ENCODE measurements at regions not wholly inside any gene's neighbourhood (a gene's known extent, or its start where the extent isn't known, plus 50 kb on each side); places are given as distances from the start of the nearest gene placed in this dataset.

GRCh38 chr21:18603261-18603660 lies 199.7 kb upstream of the TMPRSS15 start:
- Histone ChIP-seq H3K27me3 (no peaks in the 10 kb centered on the region), H3K9me3 (no peaks in the 10 kb centered on the region), H3K4me1 (no peaks in the 10 kb centered on the region), H3K4me3 (no peak overlapping the region), H3K27ac (no peak overlapping the region), H3K36me3 (no peaks in the 10 kb centered on the region)
- no peak for TF ChIP-seq POLR2A (IDR thresholded peaks at IDR 0.05)
- TF ChIP-seq, protein P1, sequence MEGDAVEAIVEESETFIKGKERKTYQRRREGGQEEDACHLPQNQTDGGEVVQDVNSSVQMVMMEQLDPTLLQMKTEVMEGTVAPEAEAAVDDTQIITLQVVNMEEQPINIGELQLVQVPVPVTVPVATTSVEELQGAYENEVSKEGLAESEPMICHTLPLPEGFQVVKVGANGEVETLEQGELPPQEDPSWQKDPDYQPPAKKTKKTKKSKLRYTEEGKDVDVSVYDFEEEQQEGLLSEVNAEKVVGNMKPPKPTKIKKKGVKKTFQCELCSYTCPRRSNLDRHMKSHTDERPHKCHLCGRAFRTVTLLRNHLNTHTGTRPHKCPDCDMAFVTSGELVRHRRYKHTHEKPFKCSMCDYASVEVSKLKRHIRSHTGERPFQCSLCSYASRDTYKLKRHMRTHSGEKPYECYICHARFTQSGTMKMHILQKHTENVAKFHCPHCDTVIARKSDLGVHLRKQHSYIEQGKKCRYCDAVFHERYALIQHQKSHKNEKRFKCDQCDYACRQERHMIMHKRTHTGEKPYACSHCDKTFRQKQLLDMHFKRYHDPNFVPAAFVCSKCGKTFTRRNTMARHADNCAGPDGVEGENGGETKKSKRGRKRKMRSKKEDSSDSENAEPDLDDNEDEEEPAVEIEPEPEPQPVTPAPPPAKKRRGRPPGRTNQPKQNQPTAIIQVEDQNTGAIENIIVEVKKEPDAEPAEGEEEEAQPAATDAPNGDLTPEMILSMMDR (IDR thresholded peaks at IDR 0.05 in 4 of 5, conservative IDR thresholded peaks at IDR 0.05 in 1 of 5): no peak
- ATAC-seq: no peak
- in situ Hi-C loops (cut with MboI; ENCODE audit: low sequenced_read_pairs in 4 of 4) (no loop called here), intact Hi-C loops (cut with DNase I; ENCODE audit: low total_unique reads) (no loop called here)
- no peak for DNase-seq

DNA sequence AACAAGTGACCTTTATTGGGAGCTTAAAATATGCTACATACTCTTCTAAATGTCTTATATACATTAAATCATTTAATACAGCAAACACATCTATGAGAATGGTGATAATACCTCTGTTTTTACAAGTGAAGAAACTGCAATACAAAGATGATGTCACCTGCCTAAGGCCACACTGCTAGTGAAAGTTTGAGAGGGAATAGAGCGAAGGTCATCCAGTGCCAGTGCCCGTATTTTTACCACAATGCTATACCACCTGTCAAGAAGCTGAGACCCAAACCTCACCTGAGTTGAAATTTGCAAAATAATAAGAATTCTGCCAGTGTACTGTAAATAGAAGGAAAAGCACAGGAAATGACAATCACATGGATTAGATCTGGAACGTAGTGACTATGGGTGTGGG lies 200.4 kb upstream of the TMPRSS15 start:
- intact Hi-C loops (cut with DNase I; ENCODE audit: low total_unique reads) (no loop called here), in situ Hi-C loops (cut with MboI; ENCODE audit: low sequenced_read_pairs in 4 of 4) (no loop called here)
- Histone ChIP-seq H3K27me3 (no peaks in the 10 kb centered on the region), H3K9me3 (no peaks in the 10 kb centered on the region), H3K36me3 (no peaks in the 10 kb centered on the region), H3K4me3 (no peak overlapping the region), H3K27ac (no peak overlapping the region), H3K4me1 (no peaks in the 10 kb centered on the region)
- ATAC-seq (no peak), DNase-seq (no peak)
- no peak for TF ChIP-seq POLR2A (IDR thresholded peaks at IDR 0.05)
- TF ChIP-seq, protein P1 (IDR thresholded peaks at IDR 0.05 in 4 of 5, conservative IDR thresholded peaks at IDR 0.05 in 1 of 5): no peak

GRCh38 chr21:18608226-18608625 lies 204.6 kb upstream of the TMPRSS15 start:
- TF ChIP-seq, protein P1 (IDR thresholded peaks at IDR 0.05 in 4 of 5, conservative IDR thresholded peaks at IDR 0.05 in 1 of 5): no peak
- no peak for TF ChIP-seq POLR2A (IDR thresholded peaks at IDR 0.05)
- no peak for DNase-seq
- Histone ChIP-seq H3K4me3 (no peak overlapping the region), H3K9me3 (no peaks in the 10 kb centered on the region), H3K4me1 (no peaks in the 10 kb centered on the region), H3K36me3 (no peaks in the 10 kb centered on the region), H3K27ac (no peak overlapping the region), H3K27me3 (no peaks in the 10 kb centered on the region)
- ATAC-seq: no peak
- in situ Hi-C loops (cut with MboI; ENCODE audit: low sequenced_read_pairs in 4 of 4): no loop called here
- intact Hi-C loops (cut with DNase I; ENCODE audit: low total_unique reads): no loop called here

- in situ Hi-C loops (cut with MboI; ENCODE audit: low sequenced_read_pairs in 4 of 4) (no loop called here), intact Hi-C loops (cut with DNase I; ENCODE audit: low total_unique reads) (no loop called here)
- H3K27ac ChIP-seq: no peak overlapping the region
- no peaks in the 10 kb centered on the region for H3K27me3 ChIP-seq
- H3K9me3 ChIP-seq: no peaks in the 10 kb centered on the region
- no peak overlapping the region for H3K4me3 ChIP-seq
- ATAC-seq: no peak
- DNase-seq: no peak
- no peaks in the 10 kb centered on the region for H3K4me1 ChIP-seq
- no peaks in the 10 kb centered on the region for H3K36me3 ChIP-seq
- TF ChIP-seq, protein P1 (IDR thresholded peaks at IDR 0.05 in 4 of 5, conservative IDR thresholded peaks at IDR 0.05 in 1 of 5): no peak
- no peak for TF ChIP-seq POLR2A (IDR thresholded peaks at IDR 0.05)
These were observed 210.7 kb upstream of the TMPRSS15 start for GRCh38 chr21:18614303-18614702.

DNA sequence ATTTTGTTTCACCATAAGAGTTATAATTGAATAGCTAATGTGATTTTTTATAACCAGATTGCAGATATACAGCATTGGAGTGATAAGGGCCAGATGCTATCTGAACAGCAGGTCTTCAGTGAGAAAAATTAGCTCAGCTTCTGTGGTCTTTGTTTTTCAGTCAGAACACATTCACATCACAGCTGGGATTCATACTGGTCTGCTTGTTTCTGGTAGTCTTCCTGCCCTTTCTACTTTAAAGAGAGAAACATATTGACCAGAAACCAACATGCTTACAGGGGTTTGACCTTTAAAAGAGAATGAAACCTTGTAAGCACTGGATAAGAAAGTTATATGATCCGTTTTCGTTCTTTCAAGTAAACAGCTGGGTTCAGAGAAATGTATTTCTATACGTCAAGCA lies 213.7 kb upstream of the TMPRSS15 start:
- TF ChIP-seq, protein P1 (IDR thresholded peaks at IDR 0.05 in 4 of 5, conservative IDR thresholded peaks at IDR 0.05 in 1 of 5): no peak
- TF ChIP-seq POLR2A (IDR thresholded peaks at IDR 0.05): no peak
- no peaks in the 10 kb centered on the region for H3K9me3 ChIP-seq
- intact Hi-C loops (cut with DNase I; ENCODE audit: low total_unique reads): no loop called here
- no peaks in the 10 kb centered on the region for H3K27me3 ChIP-seq
- no peaks in the 10 kb centered on the region for H3K36me3 ChIP-seq
- DNase-seq (no peak), ATAC-seq (no peak)
- in situ Hi-C loops (cut with MboI; ENCODE audit: low sequenced_read_pairs in 4 of 4): no loop called here
- no peak overlapping the region for H3K27ac ChIP-seq
- H3K4me1 ChIP-seq: no peaks in the 10 kb centered on the region
- no peak overlapping the region for H3K4me3 ChIP-seq

Data from gastrocnemius medialis (tissue), 4 donors.